Fibroblast of lung (primary cell): ENCODE measurements at regions not wholly inside any gene's neighbourhood (a gene's known extent, or its start where the extent isn't known, plus 50 kb on each side); places are given as distances from the start of the nearest gene placed in this dataset.

Experiments
- DNase-seq, 2 donors: peaks; one replicate each; pipeline versions ENCODE4 v3.0.0 to v3.0.0-alpha.2; 2010; ENCODE audit warnings: low read depth in 2 of 2
- H2AFZ ChIP-seq: 2 replicates; pipeline ENCODE4 v1.5.1; 2012; ENCODE audit warnings: low read length, control low read depth, inconsistent platforms
- H3K27ac ChIP-seq: 2 replicates; pipeline ENCODE4 v1.5.1; 2011; ENCODE audit warnings: low read length, control low read depth; ENCODE audit not compliant: insufficient read depth
- H3K27me3 ChIP-seq: 2 replicates; pipeline ENCODE4 v1.5.1; 2011; ENCODE audit warnings: mild to moderate bottlenecking, low read length; ENCODE audit not compliant: control insufficient read depth, insufficient read depth
- H3K36me3 ChIP-seq: 2 replicates; pipeline ENCODE4 v1.5.1; 2011; ENCODE audit warnings: low read length; ENCODE audit not compliant: control insufficient read depth, insufficient read depth
- H3K4me1 ChIP-seq: 2 replicates; pipeline ENCODE4 v1.5.1; 2011; ENCODE audit warnings: low read length; ENCODE audit not compliant: control insufficient read depth, insufficient read depth; ENCODE audit errors: extremely low read depth
- H3K4me2 ChIP-seq: 2 replicates; pipeline ENCODE4 v1.5.1; 2011; ENCODE audit warnings: low read length, control low read depth; ENCODE audit not compliant: insufficient read depth; ENCODE audit errors: extremely low read depth
- H3K4me3 ChIP-seq, 4 experiments: fragments of 200-600 bp in 1 of 4; sonication (generic) in 1 of 4; replicated peaks in 1 of 4; 2 replicates each; pipeline ENCODE4 v1.5.1; 2011 to 2016; ENCODE audit warnings: low read length in 4 of 4, low read depth in 3 of 4, mild to moderate bottlenecking in 3 of 4, control low read depth in 2 of 4, inconsistent platforms in 1 of 4, mixed read lengths in 1 of 4; ENCODE audit not compliant: insufficient read depth in 1 of 4; ENCODE audit errors: control extremely low read depth in 1 of 4
- H3K79me2 ChIP-seq: 2 replicates; pipeline ENCODE4 v1.5.1; 2012; ENCODE audit warnings: mild to moderate bottlenecking, low read length, inconsistent platforms; ENCODE audit not compliant: control insufficient read depth, insufficient read depth
- H3K9ac ChIP-seq: 2 replicates; pipeline ENCODE4 v1.5.1; 2011; ENCODE audit warnings: mild to moderate bottlenecking, low read length, control low read depth; ENCODE audit not compliant: insufficient read depth
- H3K9me3 ChIP-seq: 2 replicates; pipeline ENCODE4 v1.5.1; 2012; ENCODE audit warnings: low read depth, low read length; ENCODE audit not compliant: control insufficient read depth, insufficient read depth
- H4K20me1 ChIP-seq: 2 replicates; pipeline ENCODE4 v1.5.1; 2011; ENCODE audit warnings: low read length; ENCODE audit not compliant: control insufficient read depth, insufficient read depth; ENCODE audit errors: extremely low read depth
- EZH2 ChIP-seq: IDR thresholded peaks from 2 replicates; pipeline ENCODE4 v1.5.1; 2012; ENCODE audit warnings: low read length, control low read depth, mild to moderate bottlenecking; ENCODE audit errors: missing control alignments
- TF ChIP-seq, protein P1 (sequence below), 2 donors: IDR thresholded peaks in 1 of 2; conservative IDR thresholded peaks in 1 of 2; 1 replicate in 1 of 2; 2 replicates in 1 of 2; pipeline ENCODE4 v1.5.1; 2011 to 2012; ENCODE audit warnings: low read length in 2 of 2, control low read depth in 1 of 2, inconsistent platforms in 1 of 2, low read depth in 1 of 2, mild to moderate bottlenecking in 1 of 2

DNA sequence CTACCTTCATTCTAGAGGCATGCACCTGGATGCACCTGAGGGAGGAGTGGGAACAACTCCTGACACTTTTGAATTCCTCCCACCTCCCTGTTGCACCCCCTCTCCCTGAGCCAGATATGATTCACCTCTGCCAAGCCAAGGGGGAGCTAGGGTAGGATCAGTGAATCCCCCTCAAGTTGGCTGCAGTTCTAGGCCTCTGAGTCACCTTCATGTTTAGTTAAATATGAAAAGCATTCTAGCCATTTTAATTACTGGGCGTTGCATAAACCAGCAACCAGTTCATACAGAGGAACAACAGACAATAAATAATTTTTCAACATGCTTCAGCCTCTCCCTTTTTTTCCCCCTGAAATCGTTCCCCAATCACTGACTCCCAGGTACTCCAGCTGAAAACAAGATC lies 1440.2 kb downstream of the ADGRL3 start:
- H4K20me1 ChIP-seq: no peaks in the 10 kb centered on the region
- H3K9ac ChIP-seq: no peak overlapping the region
- no peaks in the 10 kb centered on the region for H3K27me3 ChIP-seq
- no peak overlapping the region for H3K27ac ChIP-seq
- peak in 1 of 2 donors; percentile 26 for DNase-seq
- TF ChIP-seq, protein P1, sequence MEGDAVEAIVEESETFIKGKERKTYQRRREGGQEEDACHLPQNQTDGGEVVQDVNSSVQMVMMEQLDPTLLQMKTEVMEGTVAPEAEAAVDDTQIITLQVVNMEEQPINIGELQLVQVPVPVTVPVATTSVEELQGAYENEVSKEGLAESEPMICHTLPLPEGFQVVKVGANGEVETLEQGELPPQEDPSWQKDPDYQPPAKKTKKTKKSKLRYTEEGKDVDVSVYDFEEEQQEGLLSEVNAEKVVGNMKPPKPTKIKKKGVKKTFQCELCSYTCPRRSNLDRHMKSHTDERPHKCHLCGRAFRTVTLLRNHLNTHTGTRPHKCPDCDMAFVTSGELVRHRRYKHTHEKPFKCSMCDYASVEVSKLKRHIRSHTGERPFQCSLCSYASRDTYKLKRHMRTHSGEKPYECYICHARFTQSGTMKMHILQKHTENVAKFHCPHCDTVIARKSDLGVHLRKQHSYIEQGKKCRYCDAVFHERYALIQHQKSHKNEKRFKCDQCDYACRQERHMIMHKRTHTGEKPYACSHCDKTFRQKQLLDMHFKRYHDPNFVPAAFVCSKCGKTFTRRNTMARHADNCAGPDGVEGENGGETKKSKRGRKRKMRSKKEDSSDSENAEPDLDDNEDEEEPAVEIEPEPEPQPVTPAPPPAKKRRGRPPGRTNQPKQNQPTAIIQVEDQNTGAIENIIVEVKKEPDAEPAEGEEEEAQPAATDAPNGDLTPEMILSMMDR (conservative IDR thresholded peaks at IDR 0.05 in 1 of 2, IDR thresholded peaks at IDR 0.05 in 1 of 2; ENCODE audit: low read depth in 1 of 2, low read length in 2 of 2): no peak
- TF ChIP-seq EZH2: no peak
- H3K36me3 ChIP-seq: no peaks in the 10 kb centered on the region
- no peak overlapping the region for H3K4me2 ChIP-seq
- no peaks in the 10 kb centered on the region for H3K79me2 ChIP-seq
- no peaks in the 10 kb centered on the region for H3K4me1 ChIP-seq
- H3K9me3 ChIP-seq: no peaks in the 10 kb centered on the region
- H2AFZ ChIP-seq: no peak overlapping the region
- no peak overlapping the region for H3K4me3 ChIP-seq

DNA sequence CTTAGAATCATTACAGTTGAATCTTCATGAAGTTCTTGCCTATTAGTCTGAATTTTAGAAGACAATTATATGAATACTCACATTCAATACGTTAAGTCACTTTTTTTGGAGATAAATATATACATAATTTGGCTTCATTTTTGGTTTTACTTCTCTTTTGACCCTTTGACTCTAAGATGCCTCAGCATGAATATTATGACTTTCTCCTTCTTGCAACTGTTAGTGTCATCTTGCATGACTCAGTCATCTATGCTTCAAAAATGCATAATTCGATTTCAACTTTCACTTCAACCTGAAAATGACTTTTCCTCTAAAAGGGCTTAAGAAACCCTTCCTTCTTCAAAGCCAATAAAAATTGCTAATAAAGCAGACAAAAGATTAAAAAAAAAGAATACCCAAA lies 1427.5 kb downstream of the ADGRL3 start:
- H3K9ac ChIP-seq: no peak overlapping the region
- no peak overlapping the region for H2AFZ ChIP-seq
- H3K4me1 ChIP-seq: no peaks in the 10 kb centered on the region
- DNase-seq: no peak
- no peaks in the 10 kb centered on the region for H4K20me1 ChIP-seq
- no peaks in the 10 kb centered on the region for H3K27me3 ChIP-seq
- H3K27ac ChIP-seq: no peak overlapping the region
- TF ChIP-seq, protein P1 (conservative IDR thresholded peaks at IDR 0.05 in 1 of 2, IDR thresholded peaks at IDR 0.05 in 1 of 2; ENCODE audit: low read depth in 1 of 2, low read length in 2 of 2): no peak
- no peak for TF ChIP-seq EZH2
- H3K4me2 ChIP-seq: no peak overlapping the region
- no peaks in the 10 kb centered on the region for H3K79me2 ChIP-seq
- no peak overlapping the region for H3K4me3 ChIP-seq
- no peaks in the 10 kb centered on the region for H3K36me3 ChIP-seq
- H3K9me3 ChIP-seq: no peaks in the 10 kb centered on the region

DNA sequence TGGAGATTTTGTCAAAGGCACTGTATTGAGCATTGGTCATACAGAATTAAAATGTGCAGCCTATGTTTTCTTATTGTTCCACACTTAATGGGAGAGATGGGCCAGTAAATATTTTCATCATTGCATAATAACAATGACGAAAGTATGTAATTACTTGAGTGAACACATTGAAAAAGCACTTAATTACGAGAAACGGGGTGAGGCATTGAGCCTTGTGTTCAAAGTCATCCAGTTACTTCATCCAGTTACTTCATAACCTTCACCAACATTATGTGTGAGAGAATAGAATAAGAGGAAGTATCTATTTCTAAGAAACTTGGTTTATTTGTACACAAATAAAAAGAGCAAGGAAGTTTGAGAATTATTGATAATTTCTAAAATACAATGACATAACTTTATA lies 1427.0 kb downstream of the ADGRL3 start:
- Histone ChIP-seq H3K4me1 (no peaks in the 10 kb centered on the region), H3K27me3 (no peaks in the 10 kb centered on the region), H3K4me2 (no peak overlapping the region), H3K4me3 (no peak overlapping the region), H4K20me1 (no peaks in the 10 kb centered on the region), H3K36me3 (no peaks in the 10 kb centered on the region), H3K27ac (no peak overlapping the region), H3K79me2 (no peaks in the 10 kb centered on the region), H2AFZ (no peak overlapping the region), H3K9me3 (no peaks in the 10 kb centered on the region), H3K9ac (no peak overlapping the region)
- DNase-seq: no peak
- TF ChIP-seq, protein P1 (conservative IDR thresholded peaks at IDR 0.05 in 1 of 2, IDR thresholded peaks at IDR 0.05 in 1 of 2; ENCODE audit: low read depth in 1 of 2, low read length in 2 of 2): no peak
- no peak for TF ChIP-seq EZH2
